GM23338 (cell line): ENCODE measurements at regions not wholly inside any gene's neighbourhood (a gene's known extent, or its start where the extent isn't known, plus 50 kb on each side); places are given as distances from the start of the nearest gene placed in this dataset.

Experiments
- ATAC-seq: fragments of 200-7000 bp; cut with Tn5 transposase; 3 replicates; pipeline ENCODE4 v1.9.1; 2020
- DNase-seq: peaks from one replicate; pipeline ENCODE4 v3.0.0-alpha.2; 2015; ENCODE audit warnings: low spot score
- H2AFZ ChIP-seq: fragments of 200-600 bp; sonication (generic); 2 replicates; pipeline ENCODE4 v1.8.0; 2016; ENCODE audit warnings: antibody characterized with exemption, mild to moderate bottlenecking, moderate library complexity
- H3F3A ChIP-seq: fragments of 200-600 bp; sonication (generic); replicated peaks from 2 replicates; pipeline ENCODE4 v1.8.0; 2017; ENCODE audit warnings: antibody characterized with exemption, mixed run types, low read depth
- H3K27ac ChIP-seq: fragments of 200-600 bp; sonication (generic); 2 replicates; pipeline ENCODE4 v1.6.1; 2016; ENCODE audit warnings: low read depth
- H3K27me3 ChIP-seq: fragments of 200-600 bp; sonication (generic); 2 replicates; pipeline ENCODE4 v1.8.0; 2016; ENCODE audit warnings: mild to moderate bottlenecking, mixed run types, moderate library complexity; ENCODE audit not compliant: insufficient read depth
- H3K36me3 ChIP-seq: fragments of 200-600 bp; sonication (generic); 2 replicates; pipeline ENCODE4 v1.8.0; 2016; ENCODE audit warnings: mild to moderate bottlenecking; ENCODE audit not compliant: insufficient read depth
- H3K4me1 ChIP-seq: fragments of 200-600 bp; sonication (generic); 2 replicates; pipeline ENCODE4 v1.8.0; 2016; ENCODE audit warnings: mild to moderate bottlenecking, moderate library complexity; ENCODE audit not compliant: insufficient read depth
- H3K4me2 ChIP-seq: fragments of 200-600 bp; sonication (generic); 2 replicates; pipeline ENCODE4 v1.7.1; 2017; ENCODE audit warnings: mixed run types
- H3K4me3 ChIP-seq: fragments of 200-600 bp; sonication (generic); 2 replicates; pipeline ENCODE4 v1.6.1; 2016; ENCODE audit warnings: mixed run types
- H3K79me2 ChIP-seq: fragments of 200-600 bp; sonication (generic); replicated peaks from 2 replicates; pipeline ENCODE4 v1.8.0; 2017; ENCODE audit warnings: mild to moderate bottlenecking; ENCODE audit not compliant: insufficient read depth
- H3K9me2 ChIP-seq: fragments of 200-600 bp; sonication (generic); 2 replicates; pipeline ENCODE4 v1.8.0; 2017; ENCODE audit not compliant: insufficient read depth
- H4K20me1 ChIP-seq: fragments of 200-600 bp; sonication (generic); replicated peaks from 2 replicates; pipeline ENCODE4 v1.8.0; 2017; ENCODE audit warnings: mild to moderate bottlenecking; ENCODE audit not compliant: insufficient read depth
- H3K27ac Mint-ChIP-seq: 2 replicates; pipeline ENCODE4 v1.8.0; 2020; ENCODE audit warnings: inconsistent platforms, mild to moderate bottlenecking, moderate library complexity, mixed read lengths
- H3K27me3 Mint-ChIP-seq: 3 replicates; pipeline ENCODE4 v1.8.0; 2022; ENCODE audit warnings: low read depth, mild to moderate bottlenecking, moderate library complexity, mixed read lengths, inconsistent platforms; ENCODE audit not compliant: insufficient read depth, poor library complexity
- H3K36me3 Mint-ChIP-seq: 3 replicates; pipeline ENCODE4 v1.8.0; 2021; ENCODE audit warnings: low read depth, mild to moderate bottlenecking, inconsistent platforms, moderate library complexity, mixed read lengths
- H3K4me1 Mint-ChIP-seq: 3 replicates; pipeline ENCODE4 v1.8.0; 2020; ENCODE audit warnings: mild to moderate bottlenecking, inconsistent platforms, mixed read lengths
- H3K4me3 Mint-ChIP-seq: 3 replicates; pipeline ENCODE4 v1.8.0; 2021; ENCODE audit warnings: moderate library complexity, mild to moderate bottlenecking, inconsistent platforms, mixed read lengths
- H3K9me3 Mint-ChIP-seq: 3 replicates; pipeline ENCODE4 v1.8.0; 2020; ENCODE audit warnings: moderate library complexity, mild to moderate bottlenecking, inconsistent platforms, mixed read lengths
- CREB1 ChIP-seq: fragments of 250-450 bp; sonication (Bioruptor Pico); IDR thresholded peaks from 2 replicates; pipeline ENCODE4 v1.5.0; 2020; ENCODE audit warnings: low read depth, mild to moderate bottlenecking, moderate library complexity
- CTCF ChIP-seq, 2 experiments: fragments of 200-600 bp in 1 of 2; sonication (generic) in 1 of 2; conservative IDR thresholded peaks; 2 replicates each; pipeline versions ENCODE4 v1.5.1 to v1.6.1; 2016 to 2017; ENCODE audit warnings: antibody characterized with exemption in 2 of 2, low read depth in 2 of 2, mild to moderate bottlenecking in 2 of 2, moderate library complexity in 1 of 2
- ETS1 ChIP-seq: IDR thresholded peaks from 2 replicates; pipeline ENCODE4 v1.6.1; 2016; ENCODE audit warnings: antibody characterized with exemption
- EZH2 ChIP-seq: fragments of 200-600 bp; sonication (generic); IDR thresholded peaks from one replicate; pipeline ENCODE4 v1.8.0; 2017; ENCODE audit warnings: antibody characterized with exemption, mild to moderate bottlenecking, low read depth; ENCODE audit not compliant: unreplicated experiment
- EZH2phosphoT487 ChIP-seq: fragments of 200-600 bp; sonication (generic); IDR thresholded peaks from one replicate; pipeline ENCODE4 v1.8.1; 2018; ENCODE audit warnings: antibody characterized with exemption; ENCODE audit not compliant: unreplicated experiment
- JUNB ChIP-seq: IDR thresholded peaks from one replicate; pipeline ENCODE4 v1.6.1; 2016; ENCODE audit warnings: antibody characterized with exemption; ENCODE audit not compliant: unreplicated experiment
- NANOG ChIP-seq: IDR thresholded peaks from 2 replicates; pipeline ENCODE4 v1.6.1; 2016; ENCODE audit warnings: antibody characterized with exemption, borderline replicate concordance
- POLR2AphosphoS5 ChIP-seq: IDR thresholded peaks from 2 replicates; pipeline ENCODE4 v1.6.1; 2016; ENCODE audit warnings: antibody characterized with exemption, low read depth
- REST ChIP-seq: IDR thresholded peaks from one replicate; pipeline ENCODE4 v1.6.1; 2018; ENCODE audit warnings: antibody characterized with exemption; ENCODE audit not compliant: unreplicated experiment
- STAT1 ChIP-seq: IDR thresholded peaks from one replicate; pipeline ENCODE4 v1.6.1; 2016; ENCODE audit warnings: antibody characterized with exemption; ENCODE audit not compliant: unreplicated experiment
- ZNF114 ChIP-seq: fragments of 250-450 bp; sonication (Bioruptor Pico); IDR thresholded peaks from 2 replicates; pipeline ENCODE4 v1.5.0; 2020; ENCODE audit warnings: mild to moderate bottlenecking, moderate library complexity
- ZNF331 ChIP-seq: fragments of 250-450 bp; sonication (Bioruptor Pico); IDR thresholded peaks from 2 replicates; pipeline ENCODE4 v1.5.0; 2020; ENCODE audit warnings: low read depth, mild to moderate bottlenecking, moderate library complexity
- ZNF462 ChIP-seq: fragments of 250-450 bp; sonication (Bioruptor Pico); IDR thresholded peaks from 2 replicates; pipeline ENCODE4 v1.5.0; 2020; ENCODE audit warnings: mild to moderate bottlenecking, moderate library complexity

GRCh38 chr2:128646091-128646490 is 327.4 kb upstream of the HS6ST1 start:
- Histone ChIP-seq H3K27ac (peak overlapping the region; percentile 94; the same call in 1 of the 2 replicates), H3K4me2 (peak overlapping the region; percentile 65; the same call in 1 of the 2 replicates), H3K4me3 (no peak overlapping the region), H3K9me2 (peaks cover 18% of the 10 kb centered on the region), H2AFZ (no peak overlapping the region), H3K79me2 (no peaks in the 10 kb centered on the region), H3K36me3 (no peaks in the 10 kb centered on the region), H3F3A (0 out of 2 replicates have a peak, but pooled peaks cover 5% of the 10 kb centered on the region), H4K20me1 (no peaks in the 10 kb centered on the region), H3K4me1 (peaks cover 18% of the 10 kb centered on the region), H3K27me3 (no peaks in the 10 kb centered on the region)
- peaks cover 43% of the 10 kb centered on the region for H3K4me1 Mint-ChIP-seq
- no peak overlapping the region for H3K4me3 Mint-ChIP-seq
- peaks cover 24% of the 10 kb centered on the region for H3K27me3 Mint-ChIP-seq
- DNase-seq, result no peak
- TF ChIP-seq ETS1 (no peak), CTCF (conservative IDR thresholded peaks at IDR 0.05; ENCODE audit: low read depth in 2 of 2) (no peak), POLR2AphosphoS5 (no peak), ZNF114 (CRISPR knock-in tag) (no peak), CREB1 (no peak), NANOG (no peak), ZNF331 (no peak), ZNF462 (no peak), EZH2phosphoT487 (no peak), STAT1 (no peak), JUNB (no peak), EZH2 (no peak), REST (no peak)
- ATAC-seq, result no peak
- no peaks in the 10 kb centered on the region; the same call in 1 of the 3 replicates for H3K9me3 Mint-ChIP-seq
- peak overlapping the region; percentile 89; the same call in 1 of the 2 replicates for H3K27ac Mint-ChIP-seq
- H3K36me3 Mint-ChIP-seq, result peaks cover 9% of the 10 kb centered on the region; the same call in 2 of the 3 replicates
